SK-N-SH treated with all-trans-retinoic acid at 6 μM for 48 hours (cell line): ENCODE measurements at regions not wholly inside any gene's neighbourhood (a gene's known extent, or its start where the extent isn't known, plus 50 kb on each side); places are given as distances from the start of the nearest gene placed in this dataset.

ENCODE experiments used
- ARNTL ChIP-seq: fragments of 450-650 bp; formaldehyde crosslinking; IDR thresholded peaks from 2 replicates; pipeline ENCODE4 v1.5.0; 2020; ENCODE audit warnings: low read depth, mild to moderate bottlenecking, moderate library complexity, borderline replicate concordance
- CSDC2 ChIP-seq: fragments of 250-450 bp; sonication (Bioruptor Pico); IDR thresholded peaks from 2 replicates; pipeline ENCODE4 v1.5.0; 2020; ENCODE audit warnings: mild to moderate bottlenecking, moderate library complexity
- PATZ1 ChIP-seq: fragments of 250-450 bp; sonication (Bioruptor Pico); IDR thresholded peaks from 2 replicates; pipeline ENCODE4 v1.8.0; 2020; ENCODE audit warnings: mild to moderate bottlenecking, moderate library complexity, borderline replicate concordance
- SNAI2 ChIP-seq: fragments of 250-450 bp; sonication (Bioruptor Pico); IDR thresholded peaks from 2 replicates; pipeline ENCODE4 v1.5.0; 2020; ENCODE audit warnings: mild to moderate bottlenecking, moderate library complexity
- TOX ChIP-seq: fragments of 250-450 bp; sonication (Bioruptor Pico); IDR thresholded peaks from 2 replicates; pipeline ENCODE4 v1.8.0; 2021; ENCODE audit warnings: mild to moderate bottlenecking, moderate library complexity, borderline replicate concordance
- ZFP3 ChIP-seq: fragments of 250-450 bp; sonication (Bioruptor Pico); IDR thresholded peaks from 2 replicates; pipeline ENCODE4 v1.5.0; 2020; ENCODE audit warnings: mild to moderate bottlenecking, moderate library complexity
- ZFP30 ChIP-seq: fragments of 450-650 bp; formaldehyde crosslinking; IDR thresholded peaks from 2 replicates; pipeline ENCODE4 v1.5.0; 2022; ENCODE audit warnings: mild to moderate bottlenecking, moderate library complexity
- ZNF70 ChIP-seq: fragments of 450-650 bp; formaldehyde crosslinking; IDR thresholded peaks from 2 replicates; pipeline ENCODE4 v1.5.0; 2020; ENCODE audit warnings: mild to moderate bottlenecking, moderate library complexity
- TF ChIP-seq, protein P1 (sequence below): fragments of 250-450 bp; sonication (Bioruptor Pico); IDR thresholded peaks from 2 replicates; pipeline ENCODE4 v1.5.1; 2020; ENCODE audit warnings: low read depth, mild to moderate bottlenecking, moderate library complexity
- TF ChIP-seq, protein P2 (sequence below): fragments of 250-450 bp; sonication (Bioruptor Pico); IDR thresholded peaks from 2 replicates; pipeline ENCODE4 v1.5.1; 2021; ENCODE audit warnings: mild to moderate bottlenecking, moderate library complexity

GRCh38 chr18:34543356-34543755 lies 166.7 kb upstream of the DTNA start:
- no peak for TF ChIP-seq ARNTL (CRISPR knock-in tag)
- TF ChIP-seq, protein P1, sequence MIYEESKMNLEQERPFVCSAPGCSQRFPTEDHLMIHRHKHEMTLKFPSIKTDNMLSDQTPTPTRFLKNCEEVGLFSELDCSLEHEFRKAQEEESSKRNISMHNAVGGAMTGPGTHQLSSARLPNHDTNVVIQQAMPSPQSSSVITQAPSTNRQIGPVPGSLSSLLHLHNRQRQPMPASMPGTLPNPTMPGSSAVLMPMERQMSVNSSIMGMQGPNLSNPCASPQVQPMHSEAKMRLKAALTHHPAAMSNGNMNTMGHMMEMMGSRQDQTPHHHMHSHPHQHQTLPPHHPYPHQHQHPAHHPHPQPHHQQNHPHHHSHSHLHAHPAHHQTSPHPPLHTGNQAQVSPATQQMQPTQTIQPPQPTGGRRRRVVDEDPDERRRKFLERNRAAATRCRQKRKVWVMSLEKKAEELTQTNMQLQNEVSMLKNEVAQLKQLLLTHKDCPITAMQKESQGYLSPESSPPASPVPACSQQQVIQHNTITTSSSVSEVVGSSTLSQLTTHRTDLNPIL (CRISPR knock-in tag) = no peak
- TF ChIP-seq ZFP30 = no peak
- TF ChIP-seq PATZ1 (CRISPR knock-in tag) = no peak
- no peak for TF ChIP-seq ZNF70 (CRISPR knock-in tag)
- TF ChIP-seq, protein P2, sequence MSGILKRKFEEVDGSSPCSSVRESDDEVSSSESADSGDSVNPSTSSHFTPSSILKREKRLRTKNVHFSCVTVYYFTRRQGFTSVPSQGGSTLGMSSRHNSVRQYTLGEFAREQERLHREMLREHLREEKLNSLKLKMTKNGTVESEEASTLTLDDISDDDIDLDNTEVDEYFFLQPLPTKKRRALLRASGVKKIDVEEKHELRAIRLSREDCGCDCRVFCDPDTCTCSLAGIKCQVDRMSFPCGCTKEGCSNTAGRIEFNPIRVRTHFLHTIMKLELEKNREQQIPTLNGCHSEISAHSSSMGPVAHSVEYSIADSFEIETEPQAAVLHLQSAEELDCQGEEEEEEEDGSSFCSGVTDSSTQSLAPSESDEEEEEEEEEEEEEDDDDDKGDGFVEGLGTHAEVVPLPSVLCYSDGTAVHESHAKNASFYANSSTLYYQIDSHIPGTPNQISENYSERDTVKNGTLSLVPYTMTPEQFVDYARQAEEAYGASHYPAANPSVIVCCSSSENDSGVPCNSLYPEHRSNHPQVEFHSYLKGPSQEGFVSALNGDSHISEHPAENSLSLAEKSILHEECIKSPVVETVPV (CRISPR knock-in tag) = no peak
- no peak for TF ChIP-seq ZFP3 (CRISPR knock-in tag)
- no peak for TF ChIP-seq CSDC2 (CRISPR knock-in tag)
- TF ChIP-seq TOX (CRISPR knock-in tag) = no peak
- no peak for TF ChIP-seq SNAI2
